ENCODE measurements at regions not wholly inside any gene's neighbourhood (a gene's known extent, or its start where the extent isn't known, plus 50 kb on each side); places are given as distances from the start of the nearest gene placed in this dataset.

- no peak for DNase-seq
Measured at GRCh38 chr2:40814616-40815015, 362.7 kb upstream of the SLC8A1 start.

- no peak for DNase-seq
Measured at GRCh38 chr2:40820319-40820718, 368.4 kb upstream of the SLC8A1 start.

GRCh38 chr2:40823478-40823877 lies 371.6 kb upstream of the SLC8A1 start:
- DNase-seq = no peak

- no peak for DNase-seq
Measured at GRCh38 chr2:40824278-40824677, 372.4 kb upstream of the SLC8A1 start.

- no peak for DNase-seq
Measured at GRCh38 chr2:40827392-40827791, 375.5 kb upstream of the SLC8A1 start.

GRCh38 chr2:40831321-40831873 lies 379.5 kb upstream of the SLC8A1 start:
- no peak for DNase-seq

- no peak for DNase-seq
Measured at GRCh38 chr2:40841856-40842255, 390.0 kb upstream of the SLC8A1 start.

- DNase-seq = no peak
Measured at GRCh38 chr2:40844353-40845277, 392.7 kb upstream of the SLC8A1 start.

GRCh38 chr2:40851661-40852060 lies 399.8 kb upstream of the SLC8A1 start:
- no peak for DNase-seq

- DNase-seq = no peak
Measured at GRCh38 chr2:40859617-40860016, 407.7 kb upstream of the SLC8A1 start.

GRCh38 chr2:40867829-40868228 lies 415.9 kb upstream of the SLC8A1 start:
- DNase-seq = no peak

- no peak for DNase-seq
Measured at GRCh38 chr2:40872580-40872979, 420.7 kb upstream of the SLC8A1 start.

- DNase-seq = no peak
Measured at GRCh38 chr2:40874380-40874779, 422.5 kb upstream of the SLC8A1 start.

GRCh38 chr2:40877734-40878288 lies 425.9 kb upstream of the SLC8A1 start:
- no peak for DNase-seq

GRCh38 chr2:40879305-40879704 lies 427.4 kb upstream of the SLC8A1 start:
- no peak for DNase-seq

GRCh38 chr2:40886100-40886499 lies 434.2 kb upstream of the SLC8A1 start:
- no peak for DNase-seq

- no peak for DNase-seq
Measured at GRCh38 chr2:40886655-40887054, 434.8 kb upstream of the SLC8A1 start.

- no peak for DNase-seq
Measured at GRCh38 chr2:40896358-40896757, 444.5 kb upstream of the SLC8A1 start.

- no peak for DNase-seq
Measured at GRCh38 chr2:40914666-40915065, 462.8 kb upstream of the SLC8A1 start.

- DNase-seq = no peak
Measured at GRCh38 chr2:40915651-40916050, 463.8 kb upstream of the SLC8A1 start.

- DNase-seq = no peak
Measured at GRCh38 chr2:40935349-40935748, 483.5 kb upstream of the SLC8A1 start.

- no peak for DNase-seq
Measured at GRCh38 chr2:40937284-40937683, 485.4 kb upstream of the SLC8A1 start.

- DNase-seq = no peak
Measured at GRCh38 chr2:40953341-40953740, 501.5 kb upstream of the SLC8A1 start.

- DNase-seq = no peak
Measured at GRCh38 chr2:40955042-40955441, 503.2 kb upstream of the SLC8A1 start.
